ENCODE measurements at regions not wholly inside any gene's neighbourhood (a gene's known extent, or its start where the extent isn't known, plus 50 kb on each side); places are given as distances from the start of the nearest gene placed in this dataset.
"Not testable (repeated sequence)": the region's sequence is repeated elsewhere in the genome, so short reads cannot be mapped to it uniquely, and the experiment has no call there.

DNA sequence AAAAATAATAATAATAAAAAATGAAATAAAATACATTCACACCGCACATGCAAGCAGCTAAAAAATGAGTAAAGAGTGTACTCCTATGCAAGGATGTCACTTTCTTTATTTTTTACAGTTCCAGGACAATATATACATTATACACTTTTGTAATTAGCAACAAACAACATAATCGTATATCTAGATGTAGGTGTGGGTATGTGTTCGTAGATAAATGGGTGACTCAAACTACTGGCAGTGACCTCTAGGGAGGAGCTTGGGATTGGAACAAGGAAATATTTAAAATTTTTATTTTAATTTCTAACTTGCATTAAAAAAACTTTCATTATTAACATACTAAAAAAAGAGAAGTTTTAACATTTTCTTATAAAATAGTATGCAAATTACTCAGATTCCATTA lies 86.1 kb upstream of the MYLIP start:
- no peak for ATAC-seq
- intact Hi-C loops (cut with DNase I, micrococcal nuclease) = no loop called here

GRCh38 chr6:16041327-16041726 lies 87.6 kb upstream of the MYLIP start:
- intact Hi-C loops (cut with DNase I, micrococcal nuclease) = no loop called here
- ATAC-seq (no peak), DNase-seq (no peak)

More for the DNA sequence above, 86.1 kb upstream of the MYLIP start:
- no peak for DNase-seq

GRCh38 chr6:16040628-16040974 lies 88.3 kb upstream of the MYLIP start:
- intact Hi-C loops (cut with DNase I, micrococcal nuclease) = no loop called here
- ATAC-seq (no peak), DNase-seq (no peak)

DNA sequence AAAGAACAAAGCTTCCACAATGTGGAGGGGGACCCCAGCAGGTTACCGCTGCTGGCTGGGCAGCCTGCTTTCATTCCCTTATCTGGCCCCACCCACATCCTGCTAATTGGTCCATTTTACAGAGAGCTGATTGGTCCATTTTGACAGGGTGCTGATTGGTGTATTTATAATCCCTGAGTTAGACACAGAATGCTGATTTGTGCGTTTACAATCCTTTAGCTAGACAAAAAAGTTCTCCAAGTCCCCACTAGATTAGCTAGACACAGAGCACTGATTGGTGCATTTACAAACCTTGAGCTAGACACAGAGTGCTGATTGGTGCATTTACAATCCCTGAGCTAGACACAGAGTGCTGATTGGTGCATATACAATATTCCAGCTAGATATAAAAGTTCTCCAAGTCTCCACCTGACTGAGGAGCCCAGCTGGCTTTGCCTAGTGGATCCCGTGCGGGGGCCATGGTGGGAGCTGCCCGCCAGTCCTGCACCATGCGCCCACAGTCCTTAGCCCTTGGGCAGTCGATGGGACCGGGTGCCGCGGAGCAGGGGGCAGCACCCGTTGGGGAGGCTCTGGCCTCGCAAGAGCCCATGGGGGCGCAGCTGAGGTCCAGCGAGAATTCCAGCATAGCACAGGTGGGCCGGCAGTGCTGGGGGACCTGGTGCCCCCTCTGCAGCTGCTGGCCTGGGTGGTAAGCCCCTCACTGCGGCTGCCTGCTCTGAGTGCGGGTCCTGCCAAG lies 88.8 kb upstream of the MYLIP start:
- intact Hi-C loops (cut with DNase I, micrococcal nuclease); DNase-seq; ATAC-seq: not testable (repeated sequence)

DNA sequence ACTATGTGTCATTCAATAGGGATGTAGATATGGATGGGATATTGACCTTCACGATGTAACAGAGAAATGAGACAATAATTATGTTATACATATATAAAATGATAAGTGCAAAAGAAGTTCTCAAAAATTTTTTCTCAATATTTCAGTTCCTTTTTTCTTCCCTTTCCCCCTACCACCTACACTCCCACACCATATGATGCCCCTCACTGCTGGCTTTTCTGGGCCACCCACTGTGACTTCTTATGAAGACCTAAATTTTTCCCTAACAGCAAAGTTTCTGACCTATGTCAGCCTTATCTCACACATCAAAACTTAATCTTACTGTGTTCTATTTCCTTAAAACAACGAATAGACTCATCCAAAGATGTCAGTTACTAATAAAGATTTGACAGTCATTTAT lies 89.9 kb upstream of the MYLIP start:
- no peak for ATAC-seq
- DNase-seq = no peak
- intact Hi-C loops (cut with DNase I, micrococcal nuclease) = no loop called here

DNA sequence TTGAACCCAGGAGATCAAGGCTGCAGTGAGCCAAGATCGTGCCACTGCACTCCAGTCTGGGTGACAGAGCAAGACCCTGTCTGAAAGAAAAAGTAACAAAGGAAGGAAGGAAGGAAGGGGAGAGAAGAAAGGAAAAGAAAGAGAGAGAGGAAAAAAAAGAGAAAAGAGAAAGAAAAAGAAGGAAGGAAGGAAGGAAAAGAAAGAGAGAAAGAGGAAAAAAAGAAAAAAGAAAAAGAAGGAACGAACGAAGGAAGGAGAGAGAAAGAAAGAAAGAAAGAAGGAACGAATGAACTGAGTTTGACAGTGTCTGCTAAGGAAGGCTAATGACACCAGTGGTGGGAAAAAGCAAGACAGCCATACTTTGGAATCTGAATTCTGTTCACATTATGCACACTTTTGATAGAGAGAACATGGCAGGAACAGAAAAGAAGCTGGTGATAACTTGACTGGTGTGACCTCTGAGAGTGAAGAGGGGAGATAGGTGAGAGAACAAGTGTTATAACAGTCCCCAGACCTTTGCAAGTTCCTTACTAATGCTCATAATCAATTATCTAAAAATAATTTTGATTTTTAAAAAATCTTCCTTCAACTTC lies 93.3 kb upstream of the MYLIP start:
- no peak for ATAC-seq
- intact Hi-C loops (cut with DNase I, micrococcal nuclease) = no loop called here
- DNase-seq = no peak

DNA sequence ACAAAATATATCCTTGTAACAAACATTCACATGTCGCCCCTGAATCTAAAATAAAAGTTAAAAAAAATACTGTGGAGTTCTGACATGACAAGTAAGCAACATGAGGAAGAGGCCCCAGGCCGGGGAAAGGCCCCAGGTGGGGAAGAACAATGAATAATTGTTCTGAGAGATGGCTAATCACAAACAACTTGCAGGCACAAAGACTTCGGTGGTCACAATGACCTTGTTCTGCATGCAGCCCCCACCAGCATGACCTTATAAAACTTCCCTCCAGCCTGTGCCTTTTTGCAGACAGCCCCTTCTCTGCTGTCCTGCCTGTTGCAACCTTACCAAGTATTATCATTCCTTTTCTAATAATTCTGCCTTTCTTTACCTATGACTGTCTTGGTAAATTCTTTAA lies 95.7 kb upstream of the MYLIP start:
- intact Hi-C loops (cut with DNase I, micrococcal nuclease) = no loop called here
- no peak for DNase-seq
- no peak for ATAC-seq

DNA sequence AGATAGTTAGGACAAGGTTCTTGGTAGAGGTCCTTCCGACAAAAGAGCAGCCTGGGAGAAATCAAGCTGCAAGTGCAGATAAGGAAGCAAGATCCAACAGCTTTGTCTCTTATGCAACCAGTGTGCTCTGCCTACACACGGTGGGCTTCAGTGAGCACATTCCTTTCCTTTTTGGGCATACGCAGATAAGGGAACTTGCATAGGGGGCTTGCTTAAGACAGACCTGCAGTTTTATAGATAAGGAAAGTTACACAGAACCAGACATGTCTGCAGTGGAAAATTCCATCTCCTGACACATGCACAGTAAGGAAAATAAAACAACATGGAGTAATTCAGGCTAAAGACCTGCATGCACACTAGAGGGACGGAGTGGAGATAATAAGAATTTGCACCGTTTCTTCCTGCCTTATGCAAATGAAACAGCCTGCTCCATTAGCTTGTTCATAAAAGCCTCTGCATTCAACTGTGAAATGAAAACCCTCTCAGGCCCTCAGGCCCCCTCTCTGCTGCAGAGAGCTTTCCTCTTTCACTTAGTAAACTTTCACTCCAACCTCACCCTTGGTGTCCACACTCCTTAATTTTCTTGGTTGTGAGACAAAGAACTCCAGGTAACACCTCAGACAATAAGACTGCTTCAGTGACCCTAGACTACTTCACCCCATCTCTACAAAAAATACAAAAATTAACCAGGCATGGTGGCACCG lies 97.5 kb upstream of the MYLIP start:
- intact Hi-C loops (cut with DNase I, micrococcal nuclease) = no loop called here
- ATAC-seq = no peak
- DNase-seq = no peak

DNA sequence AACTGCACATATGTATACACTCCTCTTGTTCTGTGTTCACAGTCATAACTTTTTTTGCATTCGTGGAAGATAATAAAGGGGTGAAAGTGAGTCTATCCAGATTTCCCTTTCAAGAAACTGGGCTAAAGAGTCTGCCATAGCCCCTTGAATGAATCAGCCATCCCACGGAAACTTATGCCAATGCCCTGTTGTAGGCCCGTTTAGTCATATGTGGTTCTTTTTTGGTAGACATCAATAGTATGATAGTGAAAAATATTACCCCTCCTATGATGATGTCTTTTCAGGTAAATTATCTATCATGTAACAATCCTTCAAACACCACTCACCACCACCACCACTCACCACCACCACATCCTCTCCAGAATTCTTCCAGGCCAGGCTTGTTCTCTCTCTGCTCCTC lies 99.9 kb upstream of the MYLIP start:
- DNase-seq = no peak
- intact Hi-C loops (cut with DNase I, micrococcal nuclease) = no loop called here

DNA sequence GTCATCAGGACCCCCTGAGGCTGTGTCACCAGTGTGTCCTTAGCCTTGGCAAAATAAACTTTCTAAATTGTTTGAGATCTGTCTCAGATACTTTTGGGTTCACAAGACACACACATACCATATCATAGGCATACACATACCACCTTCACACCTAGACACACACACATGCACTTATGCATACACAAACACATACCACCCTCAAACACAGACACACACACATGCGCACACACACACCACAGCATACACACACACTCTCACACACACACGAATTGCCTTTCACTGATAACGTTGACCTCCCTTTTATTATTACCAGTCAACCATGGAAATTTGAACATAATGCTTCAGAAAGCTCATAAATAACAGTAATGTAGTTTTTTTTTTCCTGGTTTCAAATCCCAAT lies 108.6 kb upstream of the MYLIP start:
- ATAC-seq = no peak
- DNase-seq = no peak
- intact Hi-C loops (cut with DNase I, micrococcal nuclease) = no loop called here

More for the DNA sequence above, 99.9 kb upstream of the MYLIP start:
- ATAC-seq = no peak

- intact Hi-C loops (cut with DNase I, micrococcal nuclease) = no loop called here
- DNase-seq = no peak
- no peak for ATAC-seq
Measured at GRCh38 chr6:16019462-16019861, 109.4 kb upstream of the MYLIP start.

- intact Hi-C loops (cut with DNase I, micrococcal nuclease) = no loop called here
- ATAC-seq (no peak), DNase-seq (no peak)
Measured at GRCh38 chr6:16018626-16019025, 110.3 kb upstream of the MYLIP start.

GRCh38 chr6:16014325-16014724 lies 114.6 kb upstream of the MYLIP start:
- ATAC-seq; intact Hi-C loops (cut with DNase I, micrococcal nuclease); DNase-seq: not testable (repeated sequence)

DNA sequence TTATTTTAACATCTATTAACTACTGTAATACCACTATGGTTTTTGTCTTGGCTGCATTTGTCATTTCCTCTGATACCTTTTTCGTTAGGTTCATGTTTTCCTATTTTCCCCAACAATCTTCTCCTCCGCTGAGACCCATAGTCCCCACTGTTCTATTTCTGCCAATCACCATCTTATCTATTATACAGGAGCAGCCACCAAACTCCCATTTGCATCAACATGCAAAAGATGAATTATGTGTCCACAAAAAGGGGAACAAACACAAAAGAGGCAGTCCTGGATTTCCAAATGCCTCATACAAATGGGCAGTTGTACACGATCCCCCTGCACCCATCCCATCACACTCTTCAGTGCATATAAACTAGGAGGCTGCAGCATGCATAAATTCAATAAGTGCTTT lies 121.7 kb upstream of the MYLIP start:
- DNase-seq (no peak), ATAC-seq (no peak)
- intact Hi-C loops (cut with DNase I, micrococcal nuclease) = no loop called here

GRCh38 chr6:16006681-16007080 lies 122.2 kb upstream of the MYLIP start:
- ATAC-seq (no peak), DNase-seq (no peak)
- intact Hi-C loops (cut with DNase I, micrococcal nuclease) = no loop called here

- ATAC-seq (no peak), DNase-seq (no peak)
- intact Hi-C loops (cut with DNase I, micrococcal nuclease) = no loop called here
Measured at GRCh38 chr6:16004934-16005679, 123.8 kb upstream of the MYLIP start.

GRCh38 chr6:16003197-16003491 lies 125.7 kb upstream of the MYLIP start:
- intact Hi-C loops (cut with DNase I, micrococcal nuclease) = no loop called here
- DNase-seq = no peak
- no peak for ATAC-seq

- ATAC-seq (no peak), DNase-seq (no peak)
- intact Hi-C loops (cut with DNase I, micrococcal nuclease) = no loop called here
Measured at GRCh38 chr6:16002332-16003196, 126.3 kb upstream of the MYLIP start.

- ATAC-seq (no peak), DNase-seq (no peak)
- intact Hi-C loops (cut with DNase I, micrococcal nuclease) = no loop called here
Measured at GRCh38 chr6:16001158-16001557, 127.7 kb upstream of the MYLIP start.

All from left colon (tissue), 2 donors.